Skeletal muscle tissue (tissue), 3 donors: ENCODE measurements at regions not wholly inside any gene's neighbourhood (a gene's known extent, or its start where the extent isn't known, plus 50 kb on each side); places are given as distances from the start of the nearest gene placed in this dataset.
"Not testable (repeated sequence)": the region's sequence is repeated elsewhere in the genome, so short reads cannot be mapped to it uniquely, and the experiment has no call there.

ENCODE experiments used
- H3K27ac ChIP-seq: one replicate; pipeline ENCODE4 v1.7.0; 2013; ENCODE audit warnings: mild to moderate bottlenecking, low read depth, low read length, inconsistent platforms
- H3K27me3 ChIP-seq, 3 donors: one replicate each; pipeline ENCODE4 v1.7.0; 2013; ENCODE audit warnings: low read length in 3 of 3; ENCODE audit not compliant: control insufficient read depth in 3 of 3, insufficient read depth in 3 of 3
- H3K36me3 ChIP-seq, 3 donors: one replicate each; pipeline ENCODE4 v1.7.0; 2013; ENCODE audit warnings: low read length in 3 of 3; ENCODE audit not compliant: control insufficient read depth in 3 of 3, insufficient read depth in 3 of 3
- H3K4me1 ChIP-seq, 3 donors: one replicate each; pipeline ENCODE4 v1.7.0; 2013; ENCODE audit warnings: low read length in 3 of 3, mild to moderate bottlenecking in 3 of 3; ENCODE audit not compliant: control insufficient read depth in 3 of 3, insufficient read depth in 3 of 3
- H3K4me3 ChIP-seq, 3 donors: one replicate each; pipeline ENCODE4 v1.7.0; 2013; ENCODE audit warnings: low read length in 3 of 3
- H3K9ac ChIP-seq, 3 donors: one replicate each; pipeline ENCODE4 v1.7.0; 2013; ENCODE audit warnings: low read length in 3 of 3, mild to moderate bottlenecking in 3 of 3, moderate library complexity in 2 of 3, low read depth in 1 of 3
- H3K9me3 ChIP-seq, 3 donors: one replicate each; pipeline ENCODE4 v1.7.0; 2013; ENCODE audit warnings: low read length in 3 of 3; ENCODE audit not compliant: control insufficient read depth in 3 of 3
- donor health status: Osteomylitis.

DNA sequence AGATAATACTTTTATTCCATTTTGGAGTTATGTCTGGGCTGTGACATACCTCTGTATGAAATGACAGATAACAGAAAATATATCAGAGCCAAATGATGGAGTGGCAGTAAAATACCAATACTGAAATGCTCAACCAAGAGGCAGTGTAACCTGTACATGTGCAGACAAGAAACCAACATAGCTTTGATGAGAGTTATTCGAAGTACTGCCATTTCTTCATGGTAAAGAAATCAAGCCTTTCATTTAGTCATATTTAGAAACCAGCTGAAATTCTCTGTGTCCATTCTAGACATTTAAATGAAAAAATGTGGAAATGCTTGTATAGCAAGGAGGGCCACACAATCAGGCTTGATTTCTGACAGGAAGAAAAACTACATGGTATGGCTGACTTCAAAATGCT is 127.1 kb upstream of the PTPRZ1 start:
- Histone ChIP-seq H3K27ac (no peak overlapping the region), H3K4me1 (no peaks in the 10 kb centered on the region), H3K4me3 (no peak overlapping the region), H3K27me3 (no peaks in the 10 kb centered on the region), H3K36me3 (no peaks in the 10 kb centered on the region), H3K9me3 (no peaks in the 10 kb centered on the region), H3K9ac (no peak overlapping the region)

DNA sequence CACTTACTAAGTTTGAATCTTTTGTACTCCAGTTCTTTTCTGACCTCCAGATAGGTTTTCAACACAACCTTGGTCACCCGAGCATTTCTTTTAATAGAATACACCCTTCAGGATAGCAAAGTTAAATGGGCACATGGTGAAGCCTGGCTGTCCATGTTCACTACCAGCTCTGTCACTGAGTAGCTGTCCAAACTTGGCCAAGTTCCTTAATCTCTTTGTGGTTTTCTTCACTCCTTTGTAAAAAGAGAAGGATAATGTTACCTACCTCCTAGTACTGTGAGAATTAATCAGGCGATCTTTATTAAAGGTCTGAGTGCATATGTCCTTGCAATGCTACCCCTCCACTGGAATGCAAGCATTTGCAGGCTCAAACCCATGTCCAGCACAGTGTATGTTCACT is 128.1 kb upstream of the PTPRZ1 start:
- H3K4me1 ChIP-seq = no peaks in the 10 kb centered on the region
- no peaks in the 10 kb centered on the region for H3K27me3 ChIP-seq
- no peak overlapping the region for H3K27ac ChIP-seq
- no peak overlapping the region for H3K9ac ChIP-seq
- H3K9me3 ChIP-seq = no peaks in the 10 kb centered on the region
- H3K4me3 ChIP-seq = no peak overlapping the region
- no peaks in the 10 kb centered on the region for H3K36me3 ChIP-seq

DNA sequence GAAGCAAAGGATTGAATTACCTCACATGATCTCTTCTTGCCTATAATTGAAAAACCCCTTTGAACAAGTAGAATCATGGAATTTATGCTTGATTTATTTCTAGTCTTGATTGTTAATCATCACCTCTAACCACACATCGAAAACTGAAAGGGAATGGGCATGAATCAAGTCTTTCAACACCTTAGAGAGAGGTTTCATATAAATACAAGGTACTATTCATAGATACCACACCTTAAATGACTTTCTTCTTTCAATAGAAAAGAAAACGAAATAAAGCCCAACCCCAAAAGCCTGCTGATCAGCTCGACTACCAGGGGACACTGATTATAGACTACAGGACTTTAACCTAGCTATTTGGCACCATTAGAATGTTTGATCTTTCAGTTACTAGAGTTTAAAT is 128.6 kb upstream of the PTPRZ1 start:
- H3K27me3 ChIP-seq = no peaks in the 10 kb centered on the region
- H3K36me3 ChIP-seq = no peaks in the 10 kb centered on the region
- no peaks in the 10 kb centered on the region for H3K9me3 ChIP-seq
- H3K4me3 ChIP-seq = no peak overlapping the region
- H3K9ac ChIP-seq = no peak overlapping the region
- H3K27ac ChIP-seq = no peak overlapping the region
- no peaks in the 10 kb centered on the region for H3K4me1 ChIP-seq

DNA sequence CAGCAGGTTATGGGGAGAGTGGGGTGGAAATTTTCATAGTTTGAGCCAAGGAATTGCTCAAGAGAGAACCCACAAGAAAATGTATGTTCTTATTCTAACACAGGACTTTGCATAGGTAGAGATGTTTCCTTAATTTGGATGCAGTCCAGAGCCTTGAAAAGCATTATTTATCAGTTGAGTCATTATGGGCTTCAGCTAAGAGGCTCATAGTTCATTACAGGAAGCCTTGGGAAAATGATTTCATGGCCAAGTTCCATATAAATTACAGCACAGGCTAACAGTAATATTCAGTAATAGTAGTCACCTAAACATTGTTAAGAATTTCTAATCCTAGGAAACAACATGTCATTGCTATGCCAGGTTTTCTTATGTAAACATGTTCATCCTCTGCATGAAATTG is 131.1 kb upstream of the PTPRZ1 start:
- H3K9me3 ChIP-seq = no peaks in the 10 kb centered on the region
- no peak overlapping the region for H3K4me3 ChIP-seq
- H3K27ac ChIP-seq = no peak overlapping the region
- H3K27me3 ChIP-seq = no peaks in the 10 kb centered on the region
- no peak overlapping the region for H3K9ac ChIP-seq
- H3K4me1 ChIP-seq = no peaks in the 10 kb centered on the region
- H3K36me3 ChIP-seq = no peaks in the 10 kb centered on the region

DNA sequence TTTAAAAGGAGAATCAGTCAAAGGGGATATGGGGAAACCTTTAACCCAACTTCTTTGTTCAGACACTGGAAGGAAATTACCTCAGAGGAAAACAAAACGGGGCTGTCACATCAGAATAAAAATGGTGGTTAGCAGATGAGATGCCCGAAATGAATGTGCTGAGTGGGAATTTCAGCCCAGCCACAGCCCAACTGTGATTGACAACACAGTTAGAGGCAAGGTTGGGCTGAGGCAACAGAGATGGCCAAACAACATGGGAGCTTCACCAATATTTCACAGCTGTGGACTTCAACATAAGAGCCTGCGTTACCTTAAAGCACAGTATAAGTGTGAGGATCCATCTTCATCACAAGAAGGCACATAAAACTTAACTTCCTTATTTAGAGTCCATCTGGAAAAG is 133.5 kb upstream of the PTPRZ1 start:
- Histone ChIP-seq H3K9ac (no peak overlapping the region), H3K36me3 (no peaks in the 10 kb centered on the region), H3K27me3 (no peaks in the 10 kb centered on the region), H3K4me3 (no peak overlapping the region), H3K9me3 (no peaks in the 10 kb centered on the region), H3K4me1 (no peaks in the 10 kb centered on the region), H3K27ac (no peak overlapping the region)

DNA sequence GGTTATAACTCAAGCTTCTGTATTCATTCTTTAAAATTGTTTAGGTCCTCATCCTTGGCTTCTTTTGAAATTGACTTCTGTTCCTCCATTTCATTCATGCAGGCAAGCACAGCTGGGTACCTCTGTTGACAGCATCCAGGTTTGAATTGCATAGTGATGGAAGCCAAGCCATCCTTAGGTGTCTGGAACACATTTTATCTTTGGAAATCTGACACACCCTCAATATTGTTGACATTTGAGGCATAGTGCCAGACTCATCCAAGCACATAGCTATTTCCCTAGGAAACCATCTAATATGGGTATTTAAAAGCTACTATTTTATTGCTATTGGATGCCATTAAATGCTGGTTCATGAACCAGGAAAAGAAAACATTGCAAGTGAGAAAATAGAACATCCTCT is 142.1 kb upstream of the PTPRZ1 start:
- H3K27me3 ChIP-seq = no peaks in the 10 kb centered on the region
- no peak overlapping the region for H3K4me3 ChIP-seq
- no peak overlapping the region for H3K27ac ChIP-seq
- no peaks in the 10 kb centered on the region for H3K4me1 ChIP-seq
- H3K36me3 ChIP-seq = no peaks in the 10 kb centered on the region
- no peak overlapping the region for H3K9ac ChIP-seq
- H3K9me3 ChIP-seq = peaks cover 0 to 2% (median 0%) of the 10 kb centered on the region in 3 donors

DNA sequence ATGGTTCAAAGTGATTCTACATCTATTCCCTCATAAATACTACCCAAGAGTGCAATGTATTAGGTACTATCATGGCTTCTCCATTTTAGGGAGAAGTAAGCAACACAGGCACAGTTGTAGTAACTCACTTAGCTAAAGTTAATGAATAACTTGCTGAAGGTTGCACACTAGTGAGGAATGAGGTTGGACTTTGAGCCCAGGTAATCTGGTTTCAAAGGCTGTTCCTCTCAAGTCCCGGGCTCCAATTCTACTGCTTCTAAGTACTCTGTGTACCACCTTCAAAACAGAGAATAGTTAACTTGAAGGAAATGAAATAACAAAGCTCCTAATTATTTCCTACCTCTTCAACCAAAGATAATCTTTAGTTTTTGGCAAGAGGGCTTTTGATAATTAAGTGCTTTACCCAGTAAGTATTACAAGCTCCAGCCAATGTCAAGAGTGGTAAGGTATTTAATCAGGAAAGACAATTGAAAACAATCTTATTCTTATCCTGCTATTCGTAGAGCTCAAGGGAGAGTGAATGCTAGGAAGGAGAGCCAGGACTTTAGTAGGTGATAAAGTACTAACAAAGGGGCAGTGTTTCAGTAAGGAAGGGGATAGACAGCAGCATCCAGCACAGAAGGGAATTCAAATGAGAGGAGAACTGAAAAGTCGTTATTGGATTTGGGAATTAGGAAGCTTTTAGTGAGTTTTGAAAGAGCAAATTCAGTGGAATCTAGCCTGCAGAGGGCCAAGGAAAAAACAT is 158.2 kb upstream of the PTPRZ1 start:
- Histone ChIP-seq H3K27ac (no peak overlapping the region), H3K9me3 (no peaks in the 10 kb centered on the region), H3K4me3 (no peak overlapping the region), H3K36me3 (no peaks in the 10 kb centered on the region), H3K27me3 (no peaks in the 10 kb centered on the region), H3K4me1 (no peaks in the 10 kb centered on the region), H3K9ac (no peak overlapping the region)

GRCh38 chr7:121712961-121713360 is 160.0 kb upstream of the PTPRZ1 start:
- H3K4me3 ChIP-seq, H3K4me1 ChIP-seq, H3K9me3 ChIP-seq, H3K9ac ChIP-seq, H3K36me3 ChIP-seq, H3K27ac ChIP-seq, H3K27me3 ChIP-seq: not testable (repeated sequence)

DNA sequence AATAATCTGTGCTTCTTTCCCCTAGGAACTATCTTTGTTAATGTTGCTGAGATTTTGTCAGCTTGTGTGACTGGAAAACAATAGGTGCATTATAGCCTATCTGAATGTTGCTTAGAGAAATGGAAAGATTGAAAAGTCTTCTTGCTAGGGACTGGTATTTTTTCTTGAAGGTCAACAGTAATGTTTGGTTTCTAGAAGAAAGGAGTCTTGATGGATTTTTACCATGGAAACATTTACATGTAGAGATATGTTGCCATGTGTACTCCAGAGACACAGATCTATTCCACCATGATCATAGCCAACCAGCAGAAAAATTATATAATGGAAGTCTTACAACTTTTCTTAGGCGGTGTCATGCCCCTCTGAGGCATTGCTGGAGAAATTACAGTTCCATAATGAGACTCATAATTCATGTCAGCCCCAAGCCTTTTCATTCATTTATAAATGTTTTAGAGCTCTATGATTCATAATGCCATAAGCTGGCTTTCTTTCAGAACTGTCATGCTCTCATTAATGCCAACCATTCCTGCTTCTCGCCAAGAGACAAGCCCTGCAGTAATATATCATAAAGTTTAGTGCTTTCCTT is 175.1 kb upstream of the PTPRZ1 start:
- no peaks in the 10 kb centered on the region for H3K9me3 ChIP-seq
- no peak overlapping the region for H3K4me3 ChIP-seq
- no peaks in the 10 kb centered on the region for H3K36me3 ChIP-seq
- H3K9ac ChIP-seq = no peak overlapping the region
- H3K27ac ChIP-seq = no peak overlapping the region
- H3K4me1 ChIP-seq = no peaks in the 10 kb centered on the region
- peaks cover 0 to 2% (median 0%) of the 10 kb centered on the region in 3 donors for H3K27me3 ChIP-seq

DNA sequence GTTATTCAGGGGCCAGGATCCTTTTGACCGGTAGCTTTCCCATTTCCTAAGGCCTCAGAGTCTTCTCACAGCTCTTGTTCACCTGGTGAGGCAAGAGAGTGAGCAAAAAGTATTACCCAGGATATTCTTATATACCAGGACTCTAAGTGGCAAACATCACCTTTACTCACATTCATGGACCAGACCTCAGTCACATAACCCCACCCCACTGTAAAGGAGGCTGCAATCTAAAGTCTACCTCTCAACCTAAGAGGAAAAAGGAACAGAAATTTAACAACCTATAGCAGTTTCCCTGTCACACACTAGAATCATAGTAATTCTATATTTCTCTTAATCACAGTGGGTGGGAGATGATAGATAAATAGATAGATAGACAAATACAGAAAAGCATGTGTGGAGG is 176.0 kb upstream of the PTPRZ1 start:
- no peak overlapping the region for H3K27ac ChIP-seq
- peaks cover 0 to 2% (median 0%) of the 10 kb centered on the region in 3 donors for H3K27me3 ChIP-seq

More for the DNA sequence above, 176.0 kb upstream of the PTPRZ1 start:
- Histone ChIP-seq H3K9ac (no peak overlapping the region), H3K4me3 (no peak overlapping the region), H3K36me3 (no peaks in the 10 kb centered on the region), H3K9me3 (no peaks in the 10 kb centered on the region), H3K4me1 (no peaks in the 10 kb centered on the region)
